H9 (cell line): ENCODE measurements at regions not wholly inside any gene's neighbourhood (a gene's known extent, or its start where the extent isn't known, plus 50 kb on each side); places are given as distances from the start of the nearest gene placed in this dataset.

Source experiments
- DNase-seq: peaks from one replicate; pipeline ENCODE4 v3.0.0-alpha.2; 2017
- H2AFZ ChIP-seq: one replicate; pipeline ENCODE4 v1.6.1; 2013; ENCODE audit warnings: mild to moderate bottlenecking, low read length, control low read depth, moderate library complexity
- H2AK5ac ChIP-seq: 2 replicates; pipeline ENCODE4 v1.6.1; 2013; ENCODE audit warnings: low read length, control low read depth, mixed read lengths; ENCODE audit not compliant: insufficient read length
- H2BK120ac ChIP-seq: one replicate; pipeline ENCODE4 v1.6.1; 2013; ENCODE audit warnings: low read depth, mild to moderate bottlenecking, low read length, control low read depth, inconsistent platforms; ENCODE audit not compliant: poor library complexity, severe bottlenecking
- H2BK12ac ChIP-seq: 2 replicates; pipeline ENCODE4 v1.6.1; 2013; ENCODE audit warnings: low read length, control low read depth, mixed read lengths, low read depth; ENCODE audit not compliant: insufficient read length
- H2BK15ac ChIP-seq: 2 replicates; pipeline ENCODE4 v1.6.1; 2013; ENCODE audit warnings: low read depth, low read length, control low read depth
- H2BK20ac ChIP-seq: one replicate; pipeline ENCODE4 v1.6.1; 2013; ENCODE audit warnings: low read depth, mild to moderate bottlenecking, low read length, control low read depth, inconsistent platforms; ENCODE audit not compliant: poor library complexity, severe bottlenecking
- H2BK5ac ChIP-seq: 2 replicates; pipeline ENCODE4 v1.6.1; 2013; ENCODE audit warnings: low read length, control low read depth, mixed read lengths; ENCODE audit not compliant: insufficient read length
- H3K14ac ChIP-seq: 2 replicates; pipeline ENCODE4 v1.6.1; 2013; ENCODE audit warnings: low read length, control low read depth; ENCODE audit not compliant: insufficient read depth
- H3K18ac ChIP-seq: 2 replicates; pipeline ENCODE4 v1.6.1; 2013; ENCODE audit warnings: low read depth, mild to moderate bottlenecking, mixed read lengths, low read length, control low read depth; ENCODE audit not compliant: insufficient read length
- H3K23ac ChIP-seq: 2 replicates; pipeline ENCODE4 v1.6.1; 2013; ENCODE audit warnings: low read length, control low read depth, mixed read lengths, low read depth; ENCODE audit not compliant: insufficient read length
- H3K23me2 ChIP-seq: 2 replicates; pipeline ENCODE4 v1.6.1; 2013; ENCODE audit warnings: low read depth, mild to moderate bottlenecking, mixed read lengths, low read length, control low read depth; ENCODE audit not compliant: insufficient read length, poor library complexity, severe bottlenecking
- H3K27ac ChIP-seq: 2 replicates; pipeline ENCODE4 v1.5.1; 2013; ENCODE audit warnings: low read length, control low read depth, mixed read lengths, low read depth; ENCODE audit not compliant: insufficient read length
- H3K27me3 ChIP-seq: 2 replicates; pipeline ENCODE4 v1.6.1; 2013; ENCODE audit warnings: low read length, control low read depth, inconsistent platforms; ENCODE audit not compliant: insufficient read depth
- H3K4ac ChIP-seq: 2 replicates; pipeline ENCODE4 v1.6.1; 2013; ENCODE audit warnings: low read depth, mild to moderate bottlenecking, control low read depth, inconsistent platforms, low read length, moderate library complexity
- H3K4me1 ChIP-seq: 2 replicates; pipeline ENCODE4 v1.6.1; 2013; ENCODE audit warnings: low read length, control low read depth, inconsistent platforms; ENCODE audit not compliant: insufficient read depth
- H3K4me2 ChIP-seq: 2 replicates; pipeline ENCODE4 v1.6.1; 2013; ENCODE audit warnings: low read length, control low read depth, mixed read lengths; ENCODE audit not compliant: insufficient read length, insufficient read depth
- H3K56ac ChIP-seq: 2 replicates; pipeline ENCODE4 v1.6.1; 2013; ENCODE audit warnings: low read depth, mild to moderate bottlenecking, mixed read lengths, low read length, control low read depth; ENCODE audit not compliant: insufficient read length
- H3K79me1 ChIP-seq: 2 replicates; pipeline ENCODE4 v1.6.1; 2013; ENCODE audit warnings: low read depth, mild to moderate bottlenecking, moderate library complexity, low read length, control low read depth, inconsistent platforms; ENCODE audit not compliant: insufficient read depth, poor library complexity, severe bottlenecking
- H3K79me2 ChIP-seq: 2 replicates; pipeline ENCODE4 v1.6.1; 2013; ENCODE audit warnings: low read length, control low read depth, inconsistent platforms; ENCODE audit not compliant: insufficient read depth
- H3K9ac ChIP-seq: 2 replicates; pipeline ENCODE4 v1.6.1; 2013; ENCODE audit warnings: low read length, control low read depth, mixed read lengths; ENCODE audit not compliant: insufficient read length; ENCODE audit errors: extremely low read depth
- H3K9me3 ChIP-seq: one replicate; pipeline ENCODE4 v1.6.1; 2013; ENCODE audit warnings: low read depth, low read length, inconsistent platforms; ENCODE audit not compliant: control insufficient read depth
- H3T11ph ChIP-seq: one replicate; pipeline ENCODE4 v1.6.1; 2013; ENCODE audit warnings: mild to moderate bottlenecking, low read length, control low read depth, inconsistent platforms
- H4K20me1 ChIP-seq: one replicate; pipeline ENCODE4 v1.6.1; 2013; ENCODE audit not compliant: control insufficient read depth, insufficient read length, insufficient read depth
- H4K5ac ChIP-seq: 2 replicates; pipeline ENCODE4 v1.6.1; 2013; ENCODE audit warnings: low read depth, mild to moderate bottlenecking, mixed read lengths, low read length, control low read depth; ENCODE audit not compliant: insufficient read length
- H4K8ac ChIP-seq: replicated peaks from 2 replicates; pipeline ENCODE4 v1.6.1; 2013; ENCODE audit warnings: low read length, control low read depth, mixed read lengths, low read depth; ENCODE audit not compliant: insufficient read length
- H4K91ac ChIP-seq: 2 replicates; pipeline ENCODE4 v1.6.1; 2013; ENCODE audit warnings: low read depth, mild to moderate bottlenecking, moderate library complexity, mixed read lengths, low read length, control low read depth; ENCODE audit not compliant: insufficient read length
- H3K27ac Mint-ChIP-seq, 3 experiments: 2 replicates in 2 of 3; 3 replicates in 1 of 3; pipeline ENCODE4 v1.8.0; 2020 to 2021; ENCODE audit warnings: mixed read lengths in 3 of 3, mild to moderate bottlenecking in 1 of 3, moderate library complexity in 1 of 3
- H3K27me3 Mint-ChIP-seq: 2 replicates; pipeline ENCODE4 v1.8.0; 2021; ENCODE audit warnings: low read depth, mild to moderate bottlenecking, moderate library complexity, mixed read lengths
- H3K36me3 Mint-ChIP-seq, 3 experiments: 2 replicates in 2 of 3; 3 replicates in 1 of 3; pipeline ENCODE4 v1.8.0; 2020 to 2021; ENCODE audit warnings: low read depth in 3 of 3, mixed read lengths in 3 of 3; ENCODE audit not compliant: insufficient read depth in 1 of 3
- H3K4me1 Mint-ChIP-seq, 2 experiments: 2 replicates each; pipeline ENCODE4 v1.8.0; 2020; ENCODE audit warnings: mixed read lengths in 2 of 2
- H3K4me3 Mint-ChIP-seq, 2 experiments: 2 replicates in 1 of 2; 3 replicates in 1 of 2; pipeline ENCODE4 v1.8.0; 2020 to 2021; ENCODE audit warnings: mild to moderate bottlenecking in 2 of 2, mixed read lengths in 2 of 2, moderate library complexity in 1 of 2
- H3K9me3 Mint-ChIP-seq, 2 experiments: 2 replicates in 1 of 2; 3 replicates in 1 of 2; pipeline ENCODE4 v1.8.0; 2020; ENCODE audit warnings: mild to moderate bottlenecking in 2 of 2, mixed read lengths in 2 of 2, moderate library complexity in 1 of 2
- CTCF ChIP-seq: fragments of 200-600 bp; sonication (generic); conservative IDR thresholded peaks from 3 replicates; pipeline ENCODE4 v1.8.0; 2021; ENCODE audit warnings: antibody characterized with exemption, mild to moderate bottlenecking
- WGBS: extraction: QIAGEN DNeasy Blood & Tissue Kit; methylation state at CpG from one replicate; pipeline ENCODE4 v1.1.7; 2013; ENCODE audit warnings: missing lambda C conversion rate, low lambda C conversion rate, mixed read lengths; ENCODE audit not compliant: insufficient read length; ENCODE audit errors: extremely low coverage; 5-methylcytosine and 5-hydroxymethylcytosine counted together

GRCh38 chr19:13556552-13556951 lies 50.3 kb upstream of the CACNA1A start:
- no peaks in the 10 kb centered on the region for H3K9me3 ChIP-seq
- H4K91ac ChIP-seq: no peak overlapping the region
- H2BK120ac ChIP-seq: no peak overlapping the region
- no peak overlapping the region for H4K5ac ChIP-seq
- no peak overlapping the region for H2BK20ac ChIP-seq
- no peak overlapping the region for H3K4ac ChIP-seq
- no CpG with 5 or more reads among the region's 9 CpGs for WGBS
- Mint-ChIP-seq H3K27ac (no peak overlapping the region), H3K4me1 (peaks cover 6% of the 10 kb centered on the region in 2 experiments; a peak in 3 of 4 replicates), H3K9me3 (no peaks in the 10 kb centered on the region; a peak in 1 of 5 replicates), H3K27me3 (peaks cover 37% of the 10 kb centered on the region), H3K36me3 (no peaks in the 10 kb centered on the region), H3K4me3 (no peak overlapping the region)
- H3K9ac ChIP-seq: no peak overlapping the region
- H2BK15ac ChIP-seq: no peak overlapping the region
- no peak for TF ChIP-seq CTCF
- no peak overlapping the region for H2BK12ac ChIP-seq
- H3K4me2 ChIP-seq: no peak overlapping the region
- H3K18ac ChIP-seq: no peak overlapping the region
- H4K8ac ChIP-seq: no peak overlapping the region
- H4K20me1 ChIP-seq: peaks cover 2% of the 10 kb centered on the region
- H3K23ac ChIP-seq: no peak overlapping the region
- H3K27me3 ChIP-seq: no peaks in the 10 kb centered on the region
- H3K4me1 ChIP-seq: no peaks in the 10 kb centered on the region
- H2AFZ ChIP-seq: no peak overlapping the region
- H3K14ac ChIP-seq: no peak overlapping the region
- H2BK5ac ChIP-seq: no peak overlapping the region
- no peak overlapping the region for H3K27ac ChIP-seq
- no peaks in the 10 kb centered on the region for H3K23me2 ChIP-seq
- H2AK5ac ChIP-seq: no peak overlapping the region
- H3K79me1 ChIP-seq: no peaks in the 10 kb centered on the region
- no peak for DNase-seq
- H3K79me2 ChIP-seq: no peaks in the 10 kb centered on the region
- no peak overlapping the region for H3K56ac ChIP-seq
- no peak overlapping the region for H3T11ph ChIP-seq
